ENCODE measurements at regions not wholly inside any gene's neighbourhood (a gene's known extent, or its start where the extent isn't known, plus 50 kb on each side); places are given as distances from the start of the nearest gene placed in this dataset.

DNA sequence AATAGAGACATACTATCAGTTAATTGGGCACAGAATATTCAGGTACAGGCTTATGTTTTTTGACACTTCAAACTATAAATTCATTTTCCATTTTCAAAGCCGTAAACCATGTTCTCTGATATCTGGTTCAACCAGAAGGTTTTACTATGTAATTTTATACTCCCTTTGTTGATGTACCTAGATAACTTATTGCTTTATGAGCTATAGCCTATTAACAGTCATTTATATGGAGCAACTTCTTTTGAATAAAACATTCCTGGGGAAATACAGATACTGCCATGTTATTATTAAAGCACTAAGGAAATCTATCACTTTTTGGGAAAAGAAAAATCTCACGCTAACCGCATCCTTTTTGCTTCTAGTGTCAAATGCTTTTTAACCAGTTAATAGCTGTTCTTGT, 505.6 kb downstream of the PYDC2 start:
- no peak overlapping the region for H3K27ac ChIP-seq (ENCODE audit: low read depth in 1 of 2, low read length in 2 of 2)
- no peak overlapping the region for H3K4me3 ChIP-seq (ENCODE audit: low read length)
- H3K36me3 ChIP-seq (ENCODE audit: insufficient read depth, low read length), result no peaks in the 10 kb centered on the region
- TF ChIP-seq, protein P1, sequence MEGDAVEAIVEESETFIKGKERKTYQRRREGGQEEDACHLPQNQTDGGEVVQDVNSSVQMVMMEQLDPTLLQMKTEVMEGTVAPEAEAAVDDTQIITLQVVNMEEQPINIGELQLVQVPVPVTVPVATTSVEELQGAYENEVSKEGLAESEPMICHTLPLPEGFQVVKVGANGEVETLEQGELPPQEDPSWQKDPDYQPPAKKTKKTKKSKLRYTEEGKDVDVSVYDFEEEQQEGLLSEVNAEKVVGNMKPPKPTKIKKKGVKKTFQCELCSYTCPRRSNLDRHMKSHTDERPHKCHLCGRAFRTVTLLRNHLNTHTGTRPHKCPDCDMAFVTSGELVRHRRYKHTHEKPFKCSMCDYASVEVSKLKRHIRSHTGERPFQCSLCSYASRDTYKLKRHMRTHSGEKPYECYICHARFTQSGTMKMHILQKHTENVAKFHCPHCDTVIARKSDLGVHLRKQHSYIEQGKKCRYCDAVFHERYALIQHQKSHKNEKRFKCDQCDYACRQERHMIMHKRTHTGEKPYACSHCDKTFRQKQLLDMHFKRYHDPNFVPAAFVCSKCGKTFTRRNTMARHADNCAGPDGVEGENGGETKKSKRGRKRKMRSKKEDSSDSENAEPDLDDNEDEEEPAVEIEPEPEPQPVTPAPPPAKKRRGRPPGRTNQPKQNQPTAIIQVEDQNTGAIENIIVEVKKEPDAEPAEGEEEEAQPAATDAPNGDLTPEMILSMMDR (IDR thresholded peaks at IDR 0.05), result no peak
- no peak overlapping the region for H3K4me3 Mint-ChIP-seq
- no peak overlapping the region for H3K27ac Mint-ChIP-seq
- intact Hi-C loops (cut with DNase I, micrococcal nuclease), result no loop called here
- no peak for DNase-seq
- no peaks in the 10 kb centered on the region for H3K27me3 ChIP-seq (ENCODE audit: control insufficient read depth in 1 of 2, insufficient read depth in 2 of 2, low read length in 2 of 2)
- H3K4me1 Mint-ChIP-seq (ENCODE audit: low read depth), result no peaks in the 10 kb centered on the region
- H3K36me3 Mint-ChIP-seq (ENCODE audit: low read depth), result no peaks in the 10 kb centered on the region
- H3K4me1 ChIP-seq (ENCODE audit: insufficient read depth, low read length), result no peaks in the 10 kb centered on the region
- ChIA-PET CTCF (no interaction called here), POLR2A (no interaction called here)
- ATAC-seq (ENCODE audit: poor library complexity), result no peak
- no peaks in the 10 kb centered on the region for H3K27me3 Mint-ChIP-seq
- no peaks in the 10 kb centered on the region for H3K9me3 Mint-ChIP-seq
- H3K9me3 ChIP-seq (ENCODE audit: control insufficient read depth in 1 of 2, insufficient read depth in 1 of 2, low read length in 2 of 2), result no peaks in the 10 kb centered on the region

DNA sequence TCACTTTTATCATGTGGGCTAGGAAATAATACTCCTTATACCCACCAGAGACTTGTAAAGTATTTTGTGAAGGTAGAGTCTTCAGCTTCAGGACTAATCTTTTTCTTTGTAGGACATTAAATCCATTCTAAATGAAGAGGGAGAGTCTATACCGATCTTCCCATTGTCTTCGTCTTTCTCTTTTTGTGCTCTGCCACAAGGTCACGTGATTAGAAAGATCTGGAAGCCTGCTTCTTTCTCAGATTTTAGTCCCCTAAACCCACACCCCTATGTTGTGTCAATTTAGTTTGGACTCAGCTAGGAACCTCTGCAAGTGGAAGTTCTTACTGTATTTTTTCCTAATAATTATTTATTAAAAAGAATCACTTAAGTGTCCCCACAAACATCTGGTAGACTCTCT, 507.3 kb downstream of the PYDC2 start:
- Histone ChIP-seq H3K4me1 (ENCODE audit: insufficient read depth, low read length) (no peaks in the 10 kb centered on the region), H3K27ac (ENCODE audit: low read depth in 1 of 2, low read length in 2 of 2) (no peak overlapping the region), H3K27me3 (ENCODE audit: control insufficient read depth in 1 of 2, insufficient read depth in 2 of 2, low read length in 2 of 2) (no peaks in the 10 kb centered on the region), H3K9me3 (ENCODE audit: control insufficient read depth in 1 of 2, insufficient read depth in 1 of 2, low read length in 2 of 2) (peaks cover 0 to 10% of the 10 kb centered on the region in 2 experiments), H3K4me3 (ENCODE audit: low read length) (no peak overlapping the region), H3K36me3 (ENCODE audit: insufficient read depth, low read length) (no peaks in the 10 kb centered on the region)
- Mint-ChIP-seq H3K27ac (no peak overlapping the region), H3K36me3 (ENCODE audit: low read depth) (no peaks in the 10 kb centered on the region), H3K9me3 (no peaks in the 10 kb centered on the region), H3K27me3 (no peaks in the 10 kb centered on the region), H3K4me1 (ENCODE audit: low read depth) (no peaks in the 10 kb centered on the region), H3K4me3 (no peak overlapping the region)
- TF ChIP-seq, protein P1 (IDR thresholded peaks at IDR 0.05), result no peak
- POLR2A ChIA-PET, result no interaction called here
- CTCF ChIA-PET, result no interaction called here
- intact Hi-C loops (cut with DNase I, micrococcal nuclease), result no loop called here
- ATAC-seq (ENCODE audit: poor library complexity) (no peak), DNase-seq (no peak)

DNA sequence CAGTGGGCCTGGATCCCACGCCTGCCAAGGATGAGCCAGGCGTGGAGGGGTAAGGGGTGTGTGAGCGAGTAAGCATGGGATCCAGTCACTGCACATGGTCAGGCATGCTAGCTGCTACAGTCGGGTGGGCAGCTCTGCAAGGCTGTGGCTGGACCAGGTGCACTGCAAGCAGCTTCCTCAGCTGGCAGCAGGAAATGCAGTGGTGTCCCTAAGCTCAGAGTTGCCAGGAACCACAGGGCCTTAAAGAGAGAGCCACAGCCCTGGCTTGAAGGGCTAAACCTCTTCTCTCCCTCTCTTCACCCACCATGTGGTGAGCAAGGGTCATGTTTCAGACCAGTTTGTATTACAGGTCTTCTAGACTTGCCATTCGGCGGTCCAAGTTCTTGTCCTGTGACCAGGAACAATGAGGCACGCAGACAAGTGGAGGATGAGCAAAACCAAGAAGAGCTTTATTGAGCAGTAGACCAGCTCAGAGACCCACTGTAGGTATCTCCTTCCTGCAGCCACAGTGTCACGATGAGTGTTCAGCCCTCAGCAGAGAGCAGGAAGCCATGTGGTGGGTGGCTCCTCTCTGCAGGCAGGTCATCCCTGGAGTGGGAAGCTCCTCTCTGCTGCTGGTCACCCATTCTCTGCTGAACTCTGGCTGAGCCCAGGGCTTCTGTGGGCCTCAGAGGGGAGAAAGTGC, 511.9 kb downstream of the PYDC2 start:
- Histone ChIP-seq H3K9me3 (ENCODE audit: control insufficient read depth in 1 of 2, insufficient read depth in 1 of 2, low read length in 2 of 2) (peaks cover 0 to 18% of the 10 kb centered on the region in 2 experiments), H3K27ac (ENCODE audit: low read depth in 1 of 2, low read length in 2 of 2) (no peak overlapping the region), H3K4me1 (ENCODE audit: insufficient read depth, low read length) (no peaks in the 10 kb centered on the region), H3K4me3 (ENCODE audit: low read length) (no peak overlapping the region), H3K36me3 (ENCODE audit: insufficient read depth, low read length) (no peaks in the 10 kb centered on the region), H3K27me3 (ENCODE audit: control insufficient read depth in 1 of 2, insufficient read depth in 2 of 2, low read length in 2 of 2) (no peaks in the 10 kb centered on the region)
- Mint-ChIP-seq H3K36me3 (ENCODE audit: low read depth) (no peaks in the 10 kb centered on the region), H3K4me3 (no peak overlapping the region), H3K4me1 (ENCODE audit: low read depth) (no peaks in the 10 kb centered on the region), H3K27ac (no peak overlapping the region), H3K9me3 (no peaks in the 10 kb centered on the region), H3K27me3 (no peaks in the 10 kb centered on the region)
- TF ChIP-seq, protein P1 (IDR thresholded peaks at IDR 0.05), result no peak
- DNase-seq (no peak), ATAC-seq (ENCODE audit: poor library complexity) (no peak)
- POLR2A ChIA-PET, result no interaction called here
- intact Hi-C loops (cut with DNase I, micrococcal nuclease), result no loop called here
- CTCF ChIA-PET, result no interaction called here
